CD4-positive, alpha-beta memory T cell (primary cell): ENCODE measurements at regions not wholly inside any gene's neighbourhood (a gene's known extent, or its start where the extent isn't known, plus 50 kb on each side); places are given as distances from the start of the nearest gene placed in this dataset.
"Not testable (repeated sequence)": the region's sequence is repeated elsewhere in the genome, so short reads cannot be mapped to it uniquely, and the experiment has no call there.

Experiments used
- CTCF ChIA-PET: fragments of 350-600 bp; sonication (Branson Sonifier 250); formaldehyde crosslinking; loops from one replicate; lab custom pipeline; 2021; ENCODE audit warnings: inconsistent platforms; ENCODE audit not compliant: partially characterized antibody; lab: Charles Lee
- POLR2A ChIA-PET: fragments of 350-600 bp; sonication (Branson Sonifier 250); formaldehyde crosslinking; loops from one replicate; lab custom pipeline; 2021; ENCODE audit not compliant: partially characterized antibody; lab: Charles Lee
- DNase-seq, 5 donors: peaks; one replicate each; pipeline versions ENCODE4 v3.0.0 to v3.0.0-alpha.2; 2020 to 2022; ENCODE audit warnings: mixed read lengths in 1 of 5
- H3K27ac ChIP-seq: one replicate; pipeline ENCODE4 v1.7.0; 2013; ENCODE audit warnings: low read depth, low read length
- H3K27me3 ChIP-seq: 2 replicates; pipeline ENCODE4 v1.7.0; 2013; ENCODE audit warnings: mild to moderate bottlenecking, low read length, moderate library complexity; ENCODE audit not compliant: insufficient read depth
- H3K36me3 ChIP-seq: 2 replicates; pipeline ENCODE4 v1.7.0; 2013; ENCODE audit warnings: mild to moderate bottlenecking, low read length, moderate library complexity; ENCODE audit not compliant: insufficient read depth
- H3K4me1 ChIP-seq: 2 replicates; pipeline ENCODE4 v1.7.0; 2013; ENCODE audit warnings: mild to moderate bottlenecking, low read length, moderate library complexity; ENCODE audit not compliant: insufficient read depth
- H3K4me3 ChIP-seq, 2 donors: one replicate each; pipeline ENCODE4 v1.7.0; 2013; ENCODE audit warnings: low read length in 2 of 2, mild to moderate bottlenecking in 1 of 2
- H3K9me3 ChIP-seq, 2 donors: one replicate each; pipeline ENCODE4 v1.7.0; 2013; ENCODE audit warnings: low read length in 2 of 2, control low read depth in 1 of 2; ENCODE audit not compliant: control insufficient read depth in 1 of 2
- H3K27ac Mint-ChIP-seq, 7 donors: one replicate each; pipeline ENCODE4 v1.8.0; 2020 to 2021; ENCODE audit warnings: mixed read lengths in 7 of 7, mild to moderate bottlenecking in 6 of 7, inconsistent platforms in 3 of 7, moderate library complexity in 3 of 7
- H3K27me3 Mint-ChIP-seq, 2 donors: one replicate each; pipeline ENCODE4 v1.8.0; 2020 to 2021; ENCODE audit warnings: mixed read lengths in 2 of 2
- H3K36me3 Mint-ChIP-seq, 2 donors: one replicate each; pipeline ENCODE4 v1.8.0; 2020 to 2021; ENCODE audit warnings: mixed read lengths in 2 of 2, inconsistent platforms in 1 of 2, mild to moderate bottlenecking in 1 of 2
- H3K4me1 Mint-ChIP-seq, 4 donors: one replicate each; pipeline ENCODE4 v1.8.0; 2020 to 2021; ENCODE audit warnings: mixed read lengths in 4 of 4, mild to moderate bottlenecking in 1 of 4
- H3K4me3 Mint-ChIP-seq, 8 donors: one replicate each; pipeline ENCODE4 v1.8.0; 2020 to 2021; ENCODE audit warnings: mixed read lengths in 8 of 8, mild to moderate bottlenecking in 7 of 8, moderate library complexity in 6 of 8, inconsistent platforms in 3 of 8
- H3K9me3 Mint-ChIP-seq, 8 donors: one replicate each; pipeline ENCODE4 v1.8.0; 2020 to 2021; ENCODE audit warnings: mixed read lengths in 8 of 8, mild to moderate bottlenecking in 5 of 8, inconsistent platforms in 3 of 8, moderate library complexity in 1 of 8
- intact Hi-C: fragments of 100-400 bp; cut with micrococcal nuclease; formaldehyde crosslinking; loops from one replicate; pipeline ENCODE4 v1.15.1; 2023

DNA sequence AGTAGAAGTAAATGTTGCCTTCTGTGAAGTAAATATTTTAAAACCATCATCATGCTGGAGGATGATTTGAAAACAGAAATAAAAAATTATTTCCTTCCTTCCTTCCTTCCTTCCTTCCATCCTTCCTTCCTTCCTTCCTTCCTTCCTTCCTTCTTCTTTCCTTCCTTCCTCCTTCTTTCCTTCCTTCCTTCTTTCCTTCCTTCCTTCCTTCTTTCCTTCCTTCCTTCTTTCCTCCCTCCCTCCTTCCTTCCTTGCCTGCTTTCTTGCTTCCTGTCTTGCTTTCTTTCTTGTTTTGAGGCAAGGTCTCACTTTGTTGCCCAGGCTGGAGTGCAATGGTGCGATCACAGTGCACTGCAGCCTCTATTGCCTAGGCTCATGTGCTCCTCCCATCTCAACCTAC lies 223.7 kb downstream of the LRRK2 start:
- H3K9me3 ChIP-seq, H3K27me3 ChIP-seq, H3K36me3 ChIP-seq, H3K27ac Mint-ChIP-seq, H3K4me3 ChIP-seq, CTCF ChIA-PET, H3K36me3 Mint-ChIP-seq, H3K4me1 ChIP-seq, intact Hi-C loops, H3K9me3 Mint-ChIP-seq, H3K4me3 Mint-ChIP-seq, DNase-seq, H3K4me1 Mint-ChIP-seq, H3K27ac ChIP-seq, H3K27me3 Mint-ChIP-seq, POLR2A ChIA-PET: not testable (repeated sequence)

DNA sequence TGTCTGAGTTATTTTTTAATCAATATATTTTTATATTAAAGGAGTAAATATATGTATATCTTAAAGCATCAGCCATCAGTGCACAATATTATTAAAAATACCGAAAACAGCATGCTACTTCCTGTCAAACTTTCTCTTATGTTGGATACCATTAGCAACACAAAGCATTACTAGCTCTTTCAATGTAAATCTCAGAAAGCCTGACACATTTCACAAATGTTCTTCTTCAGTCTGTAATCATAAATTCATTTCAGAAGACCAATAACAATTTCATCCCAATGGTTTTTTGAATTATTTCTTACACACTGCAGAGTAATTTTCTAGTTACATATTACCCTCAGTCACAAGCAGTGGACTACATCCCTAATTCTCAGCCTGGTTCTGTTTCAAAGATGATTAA lies 226.9 kb downstream of the LRRK2 start:
- Histone ChIP-seq H3K4me1 (no peaks in the 10 kb centered on the region), H3K36me3 (no peaks in the 10 kb centered on the region), H3K27ac (no peak overlapping the region), H3K4me3 (no peak overlapping the region), H3K27me3 (no peaks in the 10 kb centered on the region), H3K9me3 (no peaks in the 10 kb centered on the region)
- Mint-ChIP-seq H3K36me3 (no peaks in the 10 kb centered on the region), H3K27ac (no peak overlapping the region), H3K4me1 (no peaks in the 10 kb centered on the region), H3K9me3 (peaks cover 0 to 2% (median 0%) of the 10 kb centered on the region in 8 donors), H3K4me3 (no peak overlapping the region), H3K27me3 (no peaks in the 10 kb centered on the region)
- intact Hi-C loops, result no loop called here
- ChIA-PET POLR2A (no interaction called here), CTCF (no interaction called here)
- DNase-seq, result no peak

DNA sequence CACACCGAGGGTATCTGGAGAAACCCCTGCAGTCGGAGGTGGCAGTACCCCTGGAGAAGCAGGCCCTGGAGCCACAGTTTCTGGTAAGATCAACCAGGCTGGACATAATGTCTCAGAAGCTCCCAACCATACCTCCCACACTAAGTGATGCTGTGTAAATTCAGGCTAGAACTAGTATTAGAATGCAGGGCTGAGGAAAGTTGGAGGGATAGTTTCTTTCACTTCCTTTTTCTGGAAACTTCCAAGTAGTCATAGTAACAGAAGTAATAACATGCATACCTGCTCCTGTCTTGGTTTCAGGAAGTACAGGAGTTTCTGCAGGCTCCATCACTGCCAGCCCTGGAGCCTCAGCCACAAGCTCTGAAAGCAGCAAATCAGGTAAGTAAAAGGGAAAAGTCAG lies 228.1 kb upstream of the CNTN1 start:
- H3K27ac ChIP-seq, result no peak overlapping the region
- H3K36me3 ChIP-seq, result no peaks in the 10 kb centered on the region
- Mint-ChIP-seq H3K4me3 (no peak overlapping the region), H3K27me3 (peaks cover 0 to 2% of the 10 kb centered on the region in 2 donors), H3K27ac (no peak overlapping the region), H3K9me3 (peaks cover 0 to 2% (median 0%) of the 10 kb centered on the region in 8 donors), H3K4me1 (no peaks in the 10 kb centered on the region), H3K36me3 (no peaks in the 10 kb centered on the region)
- ChIA-PET POLR2A (no interaction called here), CTCF (no interaction called here)
- H3K4me1 ChIP-seq, result no peaks in the 10 kb centered on the region
- H3K4me3 ChIP-seq, result no peak overlapping the region
- H3K27me3 ChIP-seq, result no peaks in the 10 kb centered on the region
- no peaks in the 10 kb centered on the region for H3K9me3 ChIP-seq
- intact Hi-C loops, result no loop called here
- no peak for DNase-seq

DNA sequence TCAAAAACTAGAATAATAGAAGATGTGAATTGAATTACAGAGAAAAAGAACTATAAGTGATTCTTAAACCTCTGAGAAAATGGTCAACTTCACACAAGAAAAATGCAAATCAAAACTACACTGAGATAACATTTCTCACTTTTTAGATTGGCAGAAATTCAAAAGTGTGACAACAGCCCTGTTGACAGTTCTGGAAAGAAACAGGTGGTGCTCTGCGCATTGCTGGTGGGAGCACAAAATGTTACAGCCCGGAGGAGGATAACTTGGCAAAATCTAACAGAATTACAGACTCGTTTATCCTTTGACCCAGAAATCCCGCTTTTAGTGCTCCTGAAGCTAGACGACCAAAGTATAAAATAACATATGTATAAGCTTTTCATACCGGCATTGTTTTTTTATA lies 222.5 kb upstream of the CNTN1 start:
- H3K4me3 Mint-ChIP-seq, result no peak overlapping the region
- CTCF ChIA-PET, result no interaction called here
- no peaks in the 10 kb centered on the region for H3K4me1 Mint-ChIP-seq
- Histone ChIP-seq H3K36me3 (no peaks in the 10 kb centered on the region), H3K27me3 (no peaks in the 10 kb centered on the region), H3K27ac (no peak overlapping the region), H3K4me1 (no peaks in the 10 kb centered on the region), H3K9me3 (no peaks in the 10 kb centered on the region), H3K4me3 (no peak overlapping the region)
- no peaks in the 10 kb centered on the region for H3K27me3 Mint-ChIP-seq
- peaks cover 0 to 4% (median 0%) of the 10 kb centered on the region in 8 donors for H3K9me3 Mint-ChIP-seq
- H3K36me3 Mint-ChIP-seq, result no peaks in the 10 kb centered on the region
- intact Hi-C loops, result no loop called here
- POLR2A ChIA-PET, result no interaction called here
- no peak overlapping the region for H3K27ac Mint-ChIP-seq
- no peak for DNase-seq

DNA sequence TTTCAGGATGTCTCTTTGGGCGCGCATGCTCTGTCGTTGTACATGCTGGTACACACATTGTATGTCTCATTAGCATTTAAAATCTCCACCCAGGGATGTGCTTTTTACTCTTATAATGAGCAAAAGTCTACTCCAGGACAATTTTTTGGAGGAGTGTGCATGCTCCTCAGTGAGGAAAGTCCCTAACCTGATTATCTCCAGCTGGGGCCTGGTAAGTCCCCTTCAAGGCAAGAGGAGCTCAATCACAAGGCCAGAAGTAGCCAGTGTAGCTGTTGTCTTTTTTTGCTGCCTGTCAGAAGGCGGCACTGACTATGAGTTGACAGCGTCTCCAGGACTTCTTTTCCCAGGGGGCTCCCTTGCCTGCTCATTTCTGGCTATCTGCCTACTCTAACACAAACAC lies 218.3 kb upstream of the CNTN1 start:
- no peaks in the 10 kb centered on the region for H3K4me1 ChIP-seq

DNA sequence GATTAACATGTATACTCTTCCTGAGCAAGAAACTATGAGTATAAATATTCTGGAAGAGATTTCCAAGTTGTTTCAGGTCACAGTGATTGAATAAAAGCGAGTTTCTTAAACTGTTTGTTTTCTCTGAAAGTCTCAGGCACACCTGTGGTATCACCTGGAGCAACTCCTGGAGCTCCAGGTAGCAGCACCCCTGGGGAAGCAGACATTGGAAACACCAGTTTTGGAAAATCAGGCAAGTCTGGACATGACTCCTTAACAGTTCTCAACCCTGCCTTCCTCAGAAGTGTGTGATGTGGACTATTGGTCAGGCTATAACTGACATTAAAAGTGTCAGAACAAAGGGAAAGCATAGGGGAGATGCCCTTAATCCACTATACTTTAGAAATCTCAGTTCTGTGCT lies 217.6 kb upstream of the CNTN1 start:
- no peaks in the 10 kb centered on the region for H3K4me1 ChIP-seq
- POLR2A ChIA-PET, result no interaction called here
- no peaks in the 10 kb centered on the region for H3K27me3 Mint-ChIP-seq
- H3K36me3 Mint-ChIP-seq, result no peaks in the 10 kb centered on the region
- DNase-seq, result no peak
- no peaks in the 10 kb centered on the region for H3K27me3 ChIP-seq
- no peak overlapping the region for H3K27ac ChIP-seq
- CTCF ChIA-PET, result no interaction called here
- H3K4me3 Mint-ChIP-seq, result no peak overlapping the region
- H3K36me3 ChIP-seq, result no peaks in the 10 kb centered on the region
- intact Hi-C loops, result no loop called here
- H3K9me3 ChIP-seq, result no peaks in the 10 kb centered on the region
- no peaks in the 10 kb centered on the region for H3K4me1 Mint-ChIP-seq
- no peak overlapping the region for H3K27ac Mint-ChIP-seq
- peaks cover 0 to 9% (median 6%) of the 10 kb centered on the region in 8 donors for H3K9me3 Mint-ChIP-seq
- no peak overlapping the region for H3K4me3 ChIP-seq

More for the DNA sequence above, 218.3 kb upstream of the CNTN1 start:
- ChIA-PET CTCF (no interaction called here), POLR2A (no interaction called here)
- Mint-ChIP-seq H3K27ac (no peak overlapping the region), H3K36me3 (no peaks in the 10 kb centered on the region), H3K4me3 (no peak overlapping the region), H3K27me3 (no peaks in the 10 kb centered on the region), H3K9me3 (peaks cover 0 to 3% (median under 1%) of the 10 kb centered on the region in 8 donors), H3K4me1 (no peaks in the 10 kb centered on the region)
- intact Hi-C loops, result no loop called here
- no peak for DNase-seq
- Histone ChIP-seq H3K36me3 (no peaks in the 10 kb centered on the region), H3K4me3 (no peak overlapping the region), H3K27me3 (no peaks in the 10 kb centered on the region), H3K27ac (no peak overlapping the region), H3K9me3 (no peaks in the 10 kb centered on the region)

DNA sequence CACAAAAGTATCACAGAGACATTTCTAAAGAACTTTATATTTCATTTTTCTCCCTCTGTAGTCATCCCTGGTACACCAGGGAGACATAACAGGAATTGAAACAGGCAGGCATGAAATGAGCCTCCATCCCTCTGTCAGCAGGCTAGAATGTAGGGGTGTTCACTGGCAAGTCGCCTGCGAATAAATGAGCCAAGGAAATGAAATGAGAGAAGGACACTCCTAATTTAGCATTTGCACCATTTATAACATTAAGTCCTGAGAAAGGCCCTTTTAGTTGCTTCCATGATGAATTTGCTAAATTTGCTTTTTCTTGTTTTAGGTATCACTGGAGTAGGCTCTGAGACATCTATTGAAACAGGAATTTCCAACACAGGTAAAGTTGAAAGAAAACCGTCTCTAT lies 192.4 kb upstream of the CNTN1 start:
- Mint-ChIP-seq H3K4me1 (no peaks in the 10 kb centered on the region), H3K27me3 (no peaks in the 10 kb centered on the region), H3K9me3 (peaks cover 0 to 2% (median 0%) of the 10 kb centered on the region in 8 donors), H3K27ac (no peak overlapping the region), H3K4me3 (no peak overlapping the region), H3K36me3 (no peaks in the 10 kb centered on the region)
- ChIA-PET CTCF (no interaction called here), POLR2A (no interaction called here)
- intact Hi-C loops, result no loop called here
- Histone ChIP-seq H3K9me3 (no peaks in the 10 kb centered on the region), H3K36me3 (no peaks in the 10 kb centered on the region), H3K4me3 (no peak overlapping the region), H3K27ac (no peak overlapping the region), H3K4me1 (no peaks in the 10 kb centered on the region), H3K27me3 (no peaks in the 10 kb centered on the region)
- no peak for DNase-seq

DNA sequence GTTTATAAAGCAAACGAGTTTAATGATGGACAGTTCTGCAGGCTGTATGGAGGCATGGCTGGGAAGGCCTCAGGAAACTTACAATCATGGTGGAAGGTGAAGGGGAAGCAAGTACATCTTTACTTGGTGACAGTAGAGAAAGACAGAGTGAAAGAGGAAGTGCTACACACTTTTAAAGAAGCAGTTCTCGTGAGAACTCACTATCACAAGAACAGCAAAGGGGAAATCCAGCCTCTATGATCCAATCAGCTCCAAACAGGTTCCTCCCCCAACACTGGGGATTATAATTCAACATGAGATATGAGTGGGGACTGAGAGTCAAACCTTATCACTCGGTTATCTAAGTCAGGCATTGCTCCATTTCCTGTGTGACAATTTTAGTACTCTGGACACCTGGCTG lies 189.9 kb upstream of the CNTN1 start:
- Histone ChIP-seq H3K9me3 (no peaks in the 10 kb centered on the region), H3K4me1 (no peaks in the 10 kb centered on the region), H3K27me3 (no peaks in the 10 kb centered on the region), H3K27ac (no peak overlapping the region), H3K36me3 (no peaks in the 10 kb centered on the region), H3K4me3 (no peak overlapping the region)
- H3K4me1 Mint-ChIP-seq, result peaks cover 3 to 7% (median 6%) of the 10 kb centered on the region in 4 donors
- no peak overlapping the region for H3K27ac Mint-ChIP-seq
- no peak for DNase-seq
- H3K4me3 Mint-ChIP-seq, result no peak overlapping the region
- CTCF ChIA-PET, result no interaction called here
- no peaks in the 10 kb centered on the region for H3K36me3 Mint-ChIP-seq
- peaks cover 0 to 2% (median 0%) of the 10 kb centered on the region in 8 donors for H3K9me3 Mint-ChIP-seq
- no peaks in the 10 kb centered on the region for H3K27me3 Mint-ChIP-seq
- intact Hi-C loops, result no loop called here
- POLR2A ChIA-PET, result no interaction called here
